ENCODE measurements at regions not wholly inside any gene's neighbourhood (a gene's known extent, or its start where the extent isn't known, plus 50 kb on each side); places are given as distances from the start of the nearest gene placed in this dataset.

DNA sequence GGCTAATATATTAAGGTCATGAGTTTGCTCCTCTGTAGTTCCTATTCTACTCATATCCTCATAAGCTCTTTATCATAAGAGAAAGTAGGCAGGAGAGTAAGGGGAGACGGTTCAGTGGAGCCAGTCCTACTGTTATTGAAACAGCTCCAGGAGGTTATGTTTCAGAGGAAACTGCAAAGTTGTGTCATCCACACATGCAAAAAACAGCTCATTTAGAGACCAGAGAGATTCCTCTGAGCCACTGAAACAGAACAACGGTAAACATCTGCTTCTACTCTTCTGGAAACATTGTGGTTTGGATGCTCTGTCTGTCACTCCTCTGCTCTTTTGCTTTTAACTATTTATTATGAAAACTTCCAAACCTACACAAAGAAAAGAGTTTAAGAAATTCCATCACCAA, 66.3 kb upstream of the PPP2R5A start:
- Histone ChIP-seq H3K27ac (no peak overlapping the region), H3K27me3 (no peaks in the 10 kb centered on the region), H3K4me1 (no peaks in the 10 kb centered on the region), H3K4me3 (no peak overlapping the region), H3K36me3 (no peaks in the 10 kb centered on the region), H3K9me3 (no peaks in the 10 kb centered on the region)
- WGBS (ENCODE audit: insufficient coverage, low coverage, low lambda C conversion rate, missing lambda C conversion rate): 56% methylated on average over 2 of the region's 2 CpGs
- no peak for DNase-seq
- intact Hi-C loops (cut with DNase I): no loop called here
- ATAC-seq: no peak
- TF ChIP-seq, protein P1, sequence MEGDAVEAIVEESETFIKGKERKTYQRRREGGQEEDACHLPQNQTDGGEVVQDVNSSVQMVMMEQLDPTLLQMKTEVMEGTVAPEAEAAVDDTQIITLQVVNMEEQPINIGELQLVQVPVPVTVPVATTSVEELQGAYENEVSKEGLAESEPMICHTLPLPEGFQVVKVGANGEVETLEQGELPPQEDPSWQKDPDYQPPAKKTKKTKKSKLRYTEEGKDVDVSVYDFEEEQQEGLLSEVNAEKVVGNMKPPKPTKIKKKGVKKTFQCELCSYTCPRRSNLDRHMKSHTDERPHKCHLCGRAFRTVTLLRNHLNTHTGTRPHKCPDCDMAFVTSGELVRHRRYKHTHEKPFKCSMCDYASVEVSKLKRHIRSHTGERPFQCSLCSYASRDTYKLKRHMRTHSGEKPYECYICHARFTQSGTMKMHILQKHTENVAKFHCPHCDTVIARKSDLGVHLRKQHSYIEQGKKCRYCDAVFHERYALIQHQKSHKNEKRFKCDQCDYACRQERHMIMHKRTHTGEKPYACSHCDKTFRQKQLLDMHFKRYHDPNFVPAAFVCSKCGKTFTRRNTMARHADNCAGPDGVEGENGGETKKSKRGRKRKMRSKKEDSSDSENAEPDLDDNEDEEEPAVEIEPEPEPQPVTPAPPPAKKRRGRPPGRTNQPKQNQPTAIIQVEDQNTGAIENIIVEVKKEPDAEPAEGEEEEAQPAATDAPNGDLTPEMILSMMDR (IDR thresholded peaks at IDR 0.05): no peak
- TF ChIP-seq POLR2A (IDR thresholded peaks at IDR 0.05): no peak

DNA sequence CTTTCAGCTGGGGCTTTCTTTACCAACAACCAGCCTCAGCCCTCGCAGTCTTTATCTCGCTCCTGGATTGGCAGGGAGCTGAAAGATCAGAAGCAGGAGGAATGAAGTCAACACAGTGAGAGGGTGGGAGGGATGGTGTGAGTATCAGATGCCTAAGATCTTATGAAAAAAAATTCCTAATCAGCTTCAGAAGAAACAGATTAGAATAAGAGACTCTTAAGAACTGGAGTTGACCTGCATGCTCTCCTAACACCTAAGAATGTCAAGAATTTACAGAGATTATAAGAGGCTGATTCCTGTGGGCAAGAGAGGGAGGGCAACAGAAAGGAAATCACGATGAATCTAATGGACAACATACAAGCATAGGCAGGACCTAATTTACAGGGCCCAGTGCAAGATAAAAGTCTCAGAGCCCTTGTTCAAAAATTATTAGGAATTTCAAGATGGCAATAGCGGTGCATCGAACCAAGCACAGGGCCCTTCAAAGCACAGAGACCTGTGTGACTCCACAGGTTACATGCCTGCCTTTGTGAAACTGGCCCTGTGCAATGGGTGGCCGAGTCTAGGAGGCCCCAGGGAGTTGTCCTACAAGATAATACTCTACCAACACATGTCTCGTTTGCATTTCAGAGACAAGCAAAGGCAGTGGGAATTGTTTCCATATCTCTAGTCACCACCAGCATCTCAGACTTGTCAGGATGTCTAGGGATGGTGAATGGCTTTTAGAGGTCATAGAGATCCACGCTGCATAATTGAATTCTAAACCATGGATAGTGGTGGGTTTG, 65.3 kb upstream of the PPP2R5A start:
- no peak for DNase-seq
- no peak for TF ChIP-seq POLR2A (IDR thresholded peaks at IDR 0.05)
- TF ChIP-seq, protein P1 (IDR thresholded peaks at IDR 0.05): no peak

DNA sequence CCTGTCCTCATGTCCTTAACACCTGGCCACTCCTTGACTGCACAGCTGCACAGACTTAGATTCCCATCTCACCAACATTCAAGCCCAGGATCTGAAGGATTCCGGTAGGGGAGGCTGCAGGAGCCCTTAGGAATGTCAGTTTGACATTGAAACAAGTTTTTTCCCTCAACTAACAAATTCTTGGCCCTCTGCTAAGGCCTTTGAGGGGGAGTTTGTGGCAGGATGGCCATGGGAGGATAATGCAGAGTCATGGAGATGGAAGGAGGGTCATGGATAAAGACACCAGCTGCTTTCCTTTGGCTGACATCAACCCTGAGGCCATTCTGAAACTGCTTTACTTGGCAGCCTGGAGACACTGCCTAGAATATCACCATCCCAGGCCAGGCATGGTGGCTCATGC, 63.4 kb upstream of the PPP2R5A start:
- TF ChIP-seq, protein P1 (IDR thresholded peaks at IDR 0.05): no peak
- TF ChIP-seq POLR2A (IDR thresholded peaks at IDR 0.05): no peak
- WGBS (ENCODE audit: insufficient coverage, low coverage, low lambda C conversion rate, missing lambda C conversion rate): 71% methylated on average over 1 of the region's 1 CpG
- no peaks in the 10 kb centered on the region for H3K9me3 ChIP-seq
- H3K36me3 ChIP-seq: no peaks in the 10 kb centered on the region
- no peak overlapping the region for H3K27ac ChIP-seq
- no peak overlapping the region for H3K4me3 ChIP-seq
- ATAC-seq: no peak
- no peaks in the 10 kb centered on the region for H3K27me3 ChIP-seq
- intact Hi-C loops (cut with DNase I): no loop called here
- peaks cover 0 to 16% (median 7%) of the 10 kb centered on the region in 4 donors for H3K4me1 ChIP-seq
- no peak for DNase-seq

More for the DNA sequence above, 65.3 kb upstream of the PPP2R5A start:
- H3K27me3 ChIP-seq: no peaks in the 10 kb centered on the region
- H3K36me3 ChIP-seq: no peaks in the 10 kb centered on the region
- H3K27ac ChIP-seq: no peak overlapping the region
- no peak overlapping the region for H3K4me3 ChIP-seq
- intact Hi-C loops (cut with DNase I): no loop called here
- no peak for ATAC-seq
- 93% methylated on average over 7 of the region's 8 CpGs for WGBS (ENCODE audit: insufficient coverage, low coverage, low lambda C conversion rate, missing lambda C conversion rate)
- no peaks in the 10 kb centered on the region for H3K9me3 ChIP-seq
- no peaks in the 10 kb centered on the region for H3K4me1 ChIP-seq

DNA sequence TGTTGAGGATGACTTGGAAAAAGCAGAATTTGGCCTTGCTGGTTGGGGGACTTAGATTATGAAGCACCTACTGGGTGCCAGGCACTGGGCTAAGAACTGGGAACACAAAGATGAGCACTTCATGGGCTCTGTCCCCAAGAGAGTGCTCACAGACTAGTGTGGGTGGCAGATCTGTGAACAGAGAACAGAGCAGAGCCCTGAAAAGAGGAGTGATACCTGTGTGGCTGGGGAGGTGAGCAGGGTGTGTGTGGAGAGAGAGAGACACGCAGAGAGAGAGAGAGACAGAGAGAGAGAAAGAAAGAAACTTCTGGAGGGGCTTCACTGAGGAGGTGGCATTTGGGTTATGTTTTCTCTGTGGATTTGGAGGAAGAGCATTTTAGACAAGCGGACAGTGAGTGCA, 61.1 kb upstream of the PPP2R5A start:
- intact Hi-C loops (cut with DNase I): no loop called here
- WGBS (ENCODE audit: insufficient coverage, low coverage, low lambda C conversion rate, missing lambda C conversion rate): 75% methylated on average over 1 of the region's 2 CpGs
- TF ChIP-seq POLR2A (IDR thresholded peaks at IDR 0.05): no peak
- TF ChIP-seq, protein P1 (IDR thresholded peaks at IDR 0.05): no peak
- Histone ChIP-seq H3K4me3 (no peak overlapping the region), H3K4me1 (peaks cover 0 to 34% (median 15%) of the 10 kb centered on the region in 4 donors), H3K27me3 (no peaks in the 10 kb centered on the region), H3K9me3 (no peaks in the 10 kb centered on the region), H3K36me3 (no peaks in the 10 kb centered on the region), H3K27ac (no peak overlapping the region)
- DNase-seq (no peak), ATAC-seq (no peak)
